ENCODE measurements at regions not wholly inside any gene's neighbourhood (a gene's known extent, or its start where the extent isn't known, plus 50 kb on each side); places are given as distances from the start of the nearest gene placed in this dataset.

GRCh38 chr17:72479113-72479512, 358.3 kb downstream of the SOX9 start:
- TF ChIP-seq ZC3H10 (CRISPR knock-in tag; IDR thresholded peaks at IDR 0.05) (no peak), ISL1 (CRISPR knock-in tag; IDR thresholded peaks at IDR 0.05) (no peak), ZFP30 (CRISPR knock-in tag; IDR thresholded peaks at IDR 0.05) (no peak), PATZ1 (CRISPR knock-in tag; IDR thresholded peaks at IDR 0.05; ENCODE audit: borderline replicate concordance) (no peak), POU6F1 (CRISPR knock-in tag; IDR thresholded peaks at IDR 0.05; ENCODE audit: borderline replicate concordance, low read depth) (no peak), CSRNP3 (CRISPR knock-in tag; IDR thresholded peaks at IDR 0.05) (no peak), TSHZ2 (CRISPR knock-in tag; IDR thresholded peaks at IDR 0.05) (no peak), CSDC2 (CRISPR knock-in tag; IDR thresholded peaks at IDR 0.05) (no peak), ESRRG (CRISPR knock-in tag; IDR thresholded peaks at IDR 0.05) (no peak), ZNF565 (CRISPR knock-in tag; conservative IDR thresholded peaks at IDR 0.05; ENCODE audit: low read depth) (no peak), ZNF8 (CRISPR knock-in tag; IDR thresholded peaks at IDR 0.05) (no peak), ZNF70 (CRISPR knock-in tag; IDR thresholded peaks at IDR 0.05) (no peak)
